NCI-H2196 treated with DMSO at 0.1 percent for 48 hours (cell line): ENCODE measurements at regions not wholly inside any gene's neighbourhood (a gene's known extent, or its start where the extent isn't known, plus 50 kb on each side); places are given as distances from the start of the nearest gene placed in this dataset.

ENCODE experiments used
- DNase-seq: peaks from one replicate; lab custom pipeline; 2025; ENCODE audit not compliant: unreplicated experiment; lab: John Stamatoyannopoulos, UW

DNA sequence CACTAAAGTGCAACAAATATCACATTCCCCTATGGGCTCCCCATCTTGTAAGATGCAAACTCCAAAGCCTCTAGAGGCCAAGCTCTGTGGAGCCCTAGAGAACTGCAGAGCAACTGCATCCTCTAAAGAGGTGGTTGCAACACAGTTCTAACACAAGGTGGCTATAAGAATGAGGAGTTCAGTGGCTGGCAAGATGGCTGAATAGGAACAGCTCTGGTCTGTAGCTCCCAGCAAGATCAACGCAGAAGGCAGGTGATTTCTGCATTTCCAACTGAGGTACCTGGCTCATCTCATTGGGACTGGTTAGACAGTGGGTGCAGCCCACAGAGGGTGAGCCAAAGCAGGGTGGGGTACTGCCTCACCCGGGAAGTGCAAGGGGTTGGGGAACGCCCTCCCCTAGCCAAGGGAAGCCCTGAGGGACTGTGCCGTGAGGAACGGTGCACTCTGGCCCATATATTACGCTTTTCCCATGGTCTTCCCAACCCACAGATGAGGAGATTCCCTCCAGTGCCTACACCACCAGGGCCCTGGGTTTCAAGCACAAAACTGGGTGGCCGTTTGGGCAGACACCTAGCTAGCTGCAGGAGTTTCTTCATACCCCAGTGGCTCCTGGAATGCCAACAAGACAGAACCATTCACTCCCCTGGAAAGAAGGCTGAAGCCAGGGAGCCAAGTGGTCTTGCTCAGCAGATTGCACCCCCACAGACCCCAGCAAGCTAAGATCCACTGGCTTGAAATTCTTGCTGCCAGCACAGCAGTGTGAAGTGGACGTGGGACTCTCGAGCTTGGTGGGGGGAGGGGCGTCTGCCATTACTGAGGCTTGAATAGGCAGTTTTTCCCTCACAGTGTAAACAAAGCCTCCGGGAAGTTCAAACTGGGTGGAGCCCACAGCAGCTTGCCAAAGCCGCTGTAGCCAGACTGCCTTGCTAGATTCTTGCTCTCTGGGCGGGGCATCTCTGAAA lies 188.6 kb upstream of the EGLN3 start:
- DNase-seq, result peak; percentile 13

DNA sequence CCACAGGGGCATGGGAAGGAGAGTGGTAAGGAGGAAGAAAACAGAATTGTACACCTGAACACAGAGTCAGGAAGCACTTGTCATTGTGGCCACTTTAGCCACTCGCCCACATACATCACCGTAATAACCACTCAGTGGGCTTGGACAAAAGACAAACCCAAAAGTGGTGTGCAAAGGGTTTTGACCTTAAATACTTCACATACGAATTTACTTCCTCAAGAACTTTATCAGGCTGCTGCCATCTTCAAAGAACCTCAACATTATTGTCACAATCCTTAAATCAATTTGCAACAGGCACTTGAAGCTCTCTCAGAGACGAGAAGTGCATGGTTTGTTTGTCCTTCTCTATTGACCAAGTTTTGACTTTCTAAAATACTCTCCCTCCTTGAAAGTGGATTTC lies 187.3 kb upstream of the EGLN3 start:
- no peak for DNase-seq

DNA sequence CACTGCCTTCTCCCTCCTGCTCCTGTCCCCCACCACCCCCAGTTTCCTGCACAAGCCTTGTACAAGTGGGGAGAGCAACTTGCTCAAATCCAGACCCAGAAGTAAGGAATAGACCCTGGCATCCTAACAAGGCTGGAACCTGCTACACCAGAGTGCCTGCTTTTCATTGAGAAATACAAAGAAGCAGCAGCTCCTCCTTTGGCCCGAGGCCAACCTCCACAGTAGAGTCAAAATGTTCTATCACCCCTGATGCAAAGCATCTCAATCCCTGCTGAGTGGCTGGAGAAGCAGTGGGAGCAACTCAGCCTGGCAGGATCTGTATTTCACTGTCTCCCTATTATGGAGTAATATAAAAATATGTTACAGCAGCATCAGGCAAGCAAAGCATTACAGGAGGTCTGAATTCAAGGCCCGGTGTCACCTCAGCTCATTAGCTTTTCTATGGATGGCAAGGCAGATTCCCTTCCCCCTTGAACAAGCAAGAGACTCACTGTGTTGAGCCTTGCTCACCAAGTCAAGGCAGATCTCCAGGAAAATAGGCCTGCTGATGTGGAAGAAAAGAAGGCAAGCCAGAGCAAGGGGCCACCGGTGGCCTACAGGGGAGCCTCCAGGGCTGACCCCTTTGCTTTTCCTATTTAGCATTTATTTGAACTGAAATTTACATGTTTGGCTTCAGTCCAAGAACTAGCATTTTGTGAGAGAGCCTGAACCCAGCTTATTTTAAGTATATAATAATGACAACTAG lies 186.3 kb upstream of the EGLN3 start:
- no peak for DNase-seq

DNA sequence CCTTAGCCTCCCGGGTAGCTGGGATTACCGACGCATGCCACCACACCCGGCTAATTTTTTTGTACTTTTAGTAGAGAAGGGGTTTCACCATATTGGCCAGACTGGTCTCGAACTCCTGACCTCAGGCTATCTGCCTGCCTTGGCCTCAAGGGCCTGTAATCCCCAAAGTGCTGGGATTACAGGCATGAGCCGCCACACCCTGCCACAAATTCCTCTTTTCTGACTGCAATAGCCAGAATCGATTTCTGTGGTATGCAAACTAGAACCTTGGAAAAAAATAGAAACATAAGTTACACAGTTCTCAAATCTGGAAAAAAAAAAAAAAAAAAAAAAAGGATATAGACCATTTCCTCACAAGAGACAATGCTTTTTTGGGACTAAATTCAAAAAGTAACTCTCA lies 184.6 kb upstream of the EGLN3 start:
- no peak for DNase-seq

DNA sequence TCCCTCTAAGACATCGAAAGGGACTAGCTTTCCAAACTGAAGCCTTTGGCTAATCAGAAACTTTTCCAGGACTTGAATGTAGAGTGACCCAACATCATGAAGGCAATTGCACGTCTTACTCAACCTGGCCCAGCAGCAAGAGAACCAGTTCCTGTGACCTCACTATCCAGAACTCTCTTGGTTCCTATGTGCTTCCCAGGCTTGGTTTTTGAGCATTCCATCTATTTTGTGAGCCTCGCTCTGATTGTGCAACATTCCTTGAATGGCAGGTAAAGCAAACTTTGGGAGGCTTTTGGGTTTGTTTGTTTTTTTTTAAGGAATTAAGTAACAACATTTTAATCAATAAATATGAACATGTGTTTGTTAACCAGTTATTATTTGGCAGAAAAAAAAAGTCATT lies 183.6 kb upstream of the EGLN3 start:
- DNase-seq, result no peak

DNA sequence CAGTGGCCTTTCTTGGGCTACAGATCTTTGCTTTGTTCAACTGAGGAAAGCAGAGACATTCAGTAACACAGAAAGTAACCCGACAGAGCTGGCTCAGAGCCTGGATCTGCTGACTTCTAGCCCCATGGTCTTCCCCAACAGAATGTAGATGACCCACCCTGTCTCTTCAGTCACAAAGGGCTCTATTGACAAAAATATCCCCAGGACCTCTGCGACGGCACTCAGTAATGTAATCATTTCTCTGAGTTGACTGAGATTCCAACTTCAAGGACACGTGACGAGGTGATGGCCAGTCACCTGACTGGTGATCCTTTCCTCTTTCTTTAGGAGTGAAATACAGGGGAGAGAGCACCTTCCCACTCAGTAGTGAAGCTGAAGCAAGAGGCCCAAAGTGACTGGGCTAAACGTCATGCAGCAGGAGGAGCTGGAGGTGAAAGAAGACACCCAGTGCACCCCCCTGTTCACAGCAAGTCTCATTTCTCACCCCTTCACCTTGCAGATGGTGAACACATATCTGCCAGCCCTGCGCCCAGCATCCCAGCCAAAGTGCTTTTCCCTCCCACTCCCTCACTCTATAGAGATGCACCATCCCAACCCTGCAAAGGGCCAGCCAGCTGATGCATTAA lies 179.2 kb upstream of the EGLN3 start:
- no peak for DNase-seq

DNA sequence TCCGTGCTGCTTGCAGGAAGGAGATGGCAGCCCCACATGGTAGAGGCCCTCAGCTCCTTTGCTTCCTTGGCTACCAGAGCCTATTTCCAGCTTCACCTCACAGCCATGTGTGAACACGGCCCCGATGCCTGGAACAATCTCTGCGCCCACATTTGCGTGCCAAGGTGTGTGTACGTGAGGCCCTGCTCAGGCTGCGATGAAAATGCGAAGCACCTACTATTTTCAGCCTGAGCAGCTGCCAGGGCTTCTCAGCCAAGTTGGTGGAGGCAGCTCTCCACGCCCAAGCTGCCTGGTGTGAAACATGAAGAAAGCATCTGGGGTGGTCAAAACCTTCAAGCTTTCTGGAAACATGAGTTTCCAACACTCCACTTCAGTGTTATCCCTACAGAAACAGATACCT lies 177.8 kb upstream of the EGLN3 start:
- no peak for DNase-seq

DNA sequence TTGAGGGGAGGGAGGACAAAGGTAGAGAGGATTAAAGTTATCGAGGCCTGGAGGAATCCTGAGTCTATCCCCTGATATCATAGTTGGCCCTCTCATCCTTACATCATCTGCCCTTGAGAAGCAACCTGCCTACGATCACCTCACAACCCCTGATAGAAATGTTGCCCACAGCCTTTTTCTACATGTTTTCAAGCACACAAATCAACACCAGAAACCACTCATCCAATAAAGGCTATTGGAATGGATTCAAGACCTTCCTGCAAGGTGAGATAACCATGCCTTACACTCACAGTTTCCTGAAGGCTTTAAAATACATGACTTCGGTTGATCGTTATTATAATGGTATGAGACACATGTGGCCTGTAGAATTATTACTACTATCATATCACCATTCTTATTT lies 175.7 kb upstream of the EGLN3 start:
- DNase-seq, result no peak

DNA sequence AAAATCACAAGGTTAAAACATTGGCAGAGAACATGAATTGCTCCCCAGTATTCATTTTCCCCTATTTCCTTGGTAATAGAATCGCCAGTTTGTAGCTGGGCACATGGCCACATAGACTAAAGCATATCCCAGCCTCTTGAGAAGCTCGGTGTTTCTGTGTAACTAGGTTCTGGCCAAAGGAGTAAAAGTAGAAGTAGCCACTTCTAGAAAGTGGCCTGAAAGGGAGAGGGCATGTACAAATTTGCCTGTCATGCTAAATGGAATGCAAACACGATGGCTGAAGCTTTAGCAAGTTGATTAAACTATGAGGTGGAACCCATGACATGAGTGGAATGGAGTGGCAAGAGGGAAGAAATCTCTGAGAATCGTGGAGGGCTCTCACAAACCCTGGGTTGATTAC lies 173.7 kb upstream of the EGLN3 start:
- no peak for DNase-seq

DNA sequence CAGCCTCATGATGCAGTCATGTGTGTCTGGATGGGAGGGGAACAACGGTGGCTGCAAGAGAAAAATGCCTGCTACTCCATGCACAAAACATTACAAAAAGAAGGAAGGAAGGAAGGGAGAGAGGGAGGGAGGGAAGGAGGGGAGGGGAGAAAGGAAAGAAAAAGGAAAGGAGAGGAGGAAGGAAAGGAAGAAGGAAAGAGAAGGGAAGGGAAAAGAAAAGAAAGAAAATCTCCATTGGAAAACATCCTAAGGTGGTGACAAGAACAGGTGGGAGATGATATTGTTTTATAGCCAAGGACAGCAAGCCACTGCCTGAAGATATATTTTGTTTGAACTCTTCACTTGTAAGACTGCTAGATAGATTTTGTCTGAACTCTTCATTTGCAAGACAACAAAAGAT lies 171.8 kb upstream of the EGLN3 start:
- no peak for DNase-seq

DNA sequence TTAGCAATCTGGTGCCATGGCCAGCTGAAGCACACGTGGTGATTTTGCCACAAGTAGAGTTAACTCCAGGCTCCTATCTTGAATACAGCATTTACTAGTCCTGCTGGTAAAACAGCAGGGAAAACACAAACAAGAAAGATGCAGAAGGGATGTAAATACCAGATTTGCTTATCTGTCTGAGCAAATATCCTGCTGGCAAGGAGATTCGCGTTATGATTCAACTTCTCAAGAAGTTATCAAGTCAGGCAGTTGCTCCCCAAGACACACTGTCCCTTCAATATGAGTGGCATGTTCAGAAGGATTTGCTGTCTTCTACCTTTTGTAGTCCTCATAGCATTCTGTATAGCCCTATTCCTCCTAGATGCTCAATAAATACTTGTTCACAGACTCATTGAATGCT lies 171.2 kb upstream of the EGLN3 start:
- DNase-seq, result no peak

DNA sequence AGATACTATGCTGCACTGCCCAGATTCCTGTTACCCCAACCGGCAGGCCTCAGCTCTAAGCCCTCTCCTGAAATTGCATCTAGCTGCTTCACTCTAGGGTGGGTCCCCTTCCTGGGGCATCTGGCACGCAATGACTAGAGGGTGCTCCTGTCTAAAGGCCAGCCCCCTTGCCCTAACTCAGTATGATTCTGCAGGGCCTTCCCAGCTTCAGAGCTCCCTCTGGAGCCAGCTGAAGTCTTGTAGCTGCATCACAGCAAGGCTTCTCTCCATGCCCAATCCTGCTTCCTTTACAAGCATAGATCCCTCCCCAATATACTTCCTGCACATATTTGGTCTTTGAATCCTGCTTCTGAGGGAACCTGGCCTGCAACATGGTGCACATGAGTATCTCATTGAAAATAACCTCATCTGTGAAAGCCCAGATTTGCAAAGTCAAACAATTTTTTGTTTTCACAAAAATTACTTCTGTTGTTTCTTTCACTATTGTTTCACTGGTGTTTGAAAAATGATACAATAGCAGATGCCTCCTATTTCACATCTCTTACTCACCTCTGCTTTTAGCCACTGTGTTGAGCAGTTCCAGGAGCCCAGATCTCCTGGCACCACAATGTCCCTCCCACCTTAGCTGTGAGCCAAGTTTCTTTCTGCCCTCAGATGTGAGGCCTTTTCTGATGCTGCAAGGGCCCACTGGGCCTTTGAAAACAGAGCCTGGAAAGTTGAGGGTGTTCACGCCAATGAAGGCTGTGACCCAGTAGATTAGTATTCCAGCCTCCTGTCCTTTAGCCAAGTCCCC lies 169.5 kb upstream of the EGLN3 start:
- peak; percentile 17 for DNase-seq

DNA sequence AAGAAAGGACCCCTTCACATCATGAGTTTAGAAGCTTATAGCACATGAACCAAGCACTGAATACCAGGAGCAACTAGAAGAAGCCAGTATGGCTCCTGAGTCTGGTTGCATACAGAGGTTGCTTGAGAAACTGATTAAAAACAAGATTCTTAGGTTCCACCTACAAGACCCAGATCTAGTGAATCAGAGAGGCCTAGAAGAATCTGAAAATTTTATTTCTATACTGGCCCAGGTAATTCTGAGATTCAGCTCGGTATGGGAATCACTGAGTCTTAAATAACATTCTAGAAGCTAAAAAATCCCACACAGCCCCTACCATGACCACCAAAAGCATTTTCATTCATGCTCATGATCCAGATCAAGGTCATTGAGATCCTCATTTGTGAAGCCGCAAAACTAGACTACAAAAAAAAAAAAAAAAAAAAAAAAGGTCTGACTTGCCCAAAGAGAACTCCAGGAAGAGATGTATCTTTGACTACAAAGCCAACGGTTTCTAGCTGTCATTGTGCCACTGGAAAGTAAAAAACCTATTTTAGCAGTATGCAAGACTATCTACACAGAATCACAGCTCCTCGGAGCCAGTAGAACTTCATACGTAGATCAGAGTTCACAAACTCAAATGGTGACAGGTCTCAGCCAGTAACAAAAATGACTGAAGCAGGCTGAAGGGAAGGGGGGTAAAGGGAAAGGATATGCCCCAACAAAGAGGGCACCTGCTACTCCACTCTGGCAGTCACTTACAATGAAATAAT lies 168.4 kb upstream of the EGLN3 start:
- no peak for DNase-seq

DNA sequence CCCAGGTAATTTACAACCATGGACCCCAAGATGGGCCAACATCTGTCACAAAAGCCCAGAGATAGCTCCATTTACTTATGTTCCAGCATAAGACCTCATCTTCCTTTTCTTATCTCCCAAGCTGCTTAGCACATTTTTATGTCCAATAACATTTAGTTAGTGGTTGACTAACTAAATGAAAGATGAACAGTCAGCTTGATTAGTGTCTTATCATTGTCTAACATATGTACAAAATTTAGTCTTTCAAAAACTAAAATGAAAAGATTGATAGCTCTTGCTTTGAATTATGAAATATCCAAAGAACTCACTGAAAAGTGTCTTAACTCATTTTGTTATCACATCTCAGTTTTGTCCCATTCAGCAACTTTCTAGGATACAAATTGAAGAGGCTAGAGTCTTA lies 163.1 kb upstream of the EGLN3 start:
- no peak for DNase-seq

DNA sequence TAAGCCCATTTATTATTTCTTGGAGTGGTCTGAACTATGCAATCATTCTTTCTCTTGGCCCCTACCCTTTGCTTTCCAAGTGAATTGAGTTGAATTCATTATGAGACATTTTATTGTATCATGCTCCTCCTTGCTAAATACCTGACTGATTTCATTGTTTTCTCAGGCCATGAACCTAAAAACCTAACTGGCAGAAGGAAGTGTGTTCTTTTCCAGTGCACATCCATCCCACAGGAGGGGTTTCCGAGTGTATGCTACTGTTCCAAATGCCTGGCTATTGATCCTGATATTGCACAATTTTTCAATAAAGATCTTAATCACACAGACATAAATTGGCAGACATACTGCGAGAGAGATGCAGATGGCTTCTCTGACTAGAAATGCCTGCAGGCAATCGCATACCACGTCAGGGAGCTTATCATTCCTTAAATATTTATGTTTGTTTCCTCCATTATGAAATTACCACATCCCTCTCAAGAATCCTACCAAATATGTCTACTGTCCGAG lies 162.2 kb upstream of the EGLN3 start:
- DNase-seq, result no peak

DNA sequence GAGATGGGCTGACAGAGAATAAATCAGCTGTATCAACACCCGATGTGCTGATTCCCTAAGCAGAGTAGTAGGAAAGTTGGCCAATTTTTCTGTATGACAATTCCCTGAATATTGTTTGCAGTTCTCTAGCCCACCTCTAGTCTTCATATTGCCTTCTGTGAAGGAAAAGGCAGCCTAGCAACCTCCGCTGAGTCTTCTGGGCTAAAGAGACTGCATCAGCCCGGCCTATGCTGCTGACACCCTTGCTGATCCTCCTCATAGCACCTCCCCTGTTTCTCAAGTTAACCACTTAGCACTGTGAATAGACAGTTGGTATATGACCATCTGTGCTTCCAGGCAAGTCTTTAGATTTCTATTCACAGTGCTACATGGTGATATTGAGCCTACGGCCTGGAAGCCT lies 161.1 kb upstream of the EGLN3 start:
- no peak for DNase-seq

DNA sequence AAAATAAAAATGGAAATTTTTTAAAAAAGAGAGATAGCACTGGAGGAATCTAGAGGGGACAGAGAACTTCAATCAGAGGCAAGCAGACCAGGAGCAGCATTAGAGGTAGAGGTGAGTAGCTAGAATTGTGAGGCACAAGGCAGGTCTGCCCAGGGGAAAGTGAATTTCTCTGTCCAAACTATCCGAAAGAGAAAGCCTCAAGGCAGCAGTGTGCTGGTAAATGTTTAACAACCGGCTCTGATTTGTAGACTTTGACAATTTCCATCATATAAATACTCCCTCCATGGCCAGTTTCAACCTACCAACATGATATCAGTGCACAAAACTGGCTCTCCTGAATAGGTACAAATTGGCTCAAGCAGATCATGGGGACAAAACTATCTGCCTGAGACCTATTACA lies 160.6 kb upstream of the EGLN3 start:
- no peak for DNase-seq

DNA sequence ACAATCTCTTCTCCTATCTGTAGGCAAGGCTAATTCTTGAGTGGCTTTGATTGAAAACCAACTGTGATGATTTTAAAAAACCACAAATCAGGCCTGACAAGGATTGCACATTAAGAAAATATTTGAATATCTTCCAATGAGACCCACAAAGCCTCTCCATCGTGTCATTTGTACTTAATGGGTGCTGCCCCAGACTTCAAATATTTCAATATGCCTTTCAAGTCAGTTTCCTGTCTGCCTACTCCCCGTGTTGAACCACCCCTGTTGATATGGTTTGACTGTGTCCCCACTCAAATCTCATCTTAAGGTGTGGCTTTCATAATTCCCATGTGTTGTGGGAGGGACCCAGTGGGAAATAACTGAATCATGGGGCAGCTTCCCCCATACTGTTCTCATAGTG lies 159.7 kb upstream of the EGLN3 start:
- no peak for DNase-seq

DNA sequence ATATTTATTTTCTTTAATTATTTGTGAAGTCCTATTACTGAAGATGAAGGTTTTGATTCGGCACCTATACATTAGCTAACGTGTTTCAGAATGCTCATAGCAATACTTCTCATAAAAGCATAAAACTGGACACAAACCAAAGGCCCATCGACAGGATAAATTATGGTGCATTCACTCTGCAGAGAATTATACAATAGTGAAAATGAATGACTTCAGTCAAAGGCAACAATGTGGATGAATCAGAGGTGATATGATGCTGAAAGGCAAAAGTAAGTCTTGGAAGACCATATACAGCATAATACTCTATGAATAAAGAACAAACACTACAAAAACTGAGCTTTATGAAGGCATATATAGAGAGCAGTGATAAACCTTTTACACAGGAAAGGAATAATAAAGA lies 156.6 kb upstream of the EGLN3 start:
- no peak for DNase-seq

DNA sequence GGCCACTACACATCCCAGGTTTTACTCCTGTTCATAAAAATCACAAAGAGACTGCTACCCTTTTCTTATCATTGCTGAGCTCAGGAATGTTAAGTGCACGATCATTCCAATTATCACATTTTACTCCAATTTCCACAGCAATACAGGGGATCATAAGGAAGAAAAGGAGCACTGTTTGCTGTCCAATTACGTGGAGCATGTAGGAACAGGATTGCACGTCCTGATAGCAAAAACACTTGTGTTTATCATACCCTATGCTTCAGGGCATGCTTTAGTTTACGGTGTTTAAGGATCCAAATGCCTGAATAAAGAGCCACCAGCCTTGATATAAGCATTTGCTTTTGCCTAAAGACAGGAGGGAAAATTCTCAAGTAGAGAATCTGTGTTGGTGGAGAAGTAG lies 155.4 kb upstream of the EGLN3 start:
- DNase-seq, result no peak
